HG02798 (cell line): ENCODE measurements at regions not wholly inside any gene's neighbourhood (a gene's known extent, or its start where the extent isn't known, plus 50 kb on each side); places are given as distances from the start of the nearest gene placed in this dataset.

Experiments
- ATAC-seq: cut with Tn5 transposase; IDR thresholded peaks from one replicate; pipeline ENCODE4 v1.9.1; 2021; ENCODE audit warnings: mild to moderate bottlenecking; ENCODE audit not compliant: unreplicated experiment, poor library complexity

DNA sequence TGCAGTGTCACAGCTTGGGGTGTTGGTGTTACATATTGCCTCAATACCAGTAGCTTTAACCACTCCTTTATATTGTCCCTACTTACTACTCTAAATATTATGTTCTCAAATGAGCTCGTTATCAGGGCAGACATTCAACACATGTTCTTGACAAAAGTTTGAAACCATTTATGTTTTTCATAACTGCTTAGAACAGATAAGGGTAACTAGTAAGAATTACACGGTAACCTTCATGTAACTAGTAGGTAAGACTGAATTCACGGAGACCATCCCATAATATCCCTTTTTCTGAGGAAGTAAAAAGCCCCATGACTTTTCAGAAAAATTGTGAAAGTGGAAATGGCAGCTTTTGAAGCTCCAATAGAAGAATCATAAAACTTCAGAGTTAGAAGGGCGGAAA lies 59.6 kb upstream of the CENPW start:
- ATAC-seq, result no peak

DNA sequence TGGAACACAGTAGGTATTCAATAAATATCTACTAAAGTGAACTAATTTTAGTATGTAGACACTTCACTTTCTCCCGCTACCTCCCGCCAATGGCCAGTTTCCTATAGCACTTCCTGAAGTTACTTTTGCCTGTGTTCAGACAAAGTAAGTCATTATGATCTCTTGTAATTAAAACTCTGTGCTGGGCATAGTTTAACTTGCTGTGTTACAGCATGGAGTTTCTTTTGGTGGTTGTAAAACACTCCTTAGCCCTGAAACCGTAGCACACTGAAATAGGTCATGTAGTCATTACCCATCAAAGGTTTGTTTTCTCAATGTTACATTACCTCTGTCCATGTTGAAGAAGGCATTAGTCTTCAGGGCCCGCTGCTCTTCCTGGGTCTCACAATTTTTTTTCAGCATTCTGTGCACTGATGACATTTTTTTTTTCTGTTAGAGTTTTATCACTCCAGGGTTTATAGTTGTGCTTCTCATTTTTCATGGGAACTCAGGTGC lies 54.0 kb upstream of the CENPW start:
- no peak for ATAC-seq
